Activated B cell treated with CpG ODN at 0.5 μM for 24 hours (primary cell): ENCODE measurements at regions not wholly inside any gene's neighbourhood (a gene's known extent, or its start where the extent isn't known, plus 50 kb on each side); places are given as distances from the start of the nearest gene placed in this dataset.

Experiments used
- ATAC-seq: fragments of 200-7000 bp; cut with Tn5 transposase; one replicate; pipeline ENCODE4 v1.10.0; 2021; ENCODE audit warnings: low read depth, mild to moderate bottlenecking, moderate library complexity
- CTCF ChIA-PET: fragments of 350-600 bp; sonication (Branson Sonifier 250); formaldehyde crosslinking; loops from one replicate; lab custom pipeline; 2021; ENCODE audit warnings: antibody characterized with exemption; lab: Charles Lee
- POLR2A ChIA-PET: fragments of 350-600 bp; sonication (Branson Sonifier 250); formaldehyde crosslinking; loops from one replicate; lab custom pipeline; 2021; ENCODE audit warnings: antibody characterized with exemption; lab: Charles Lee
- DNase-seq: peaks from one replicate; pipeline ENCODE4 v3.0.0; 2022
- H3K27ac Mint-ChIP-seq: one replicate; pipeline ENCODE4 v1.8.0; 2020; ENCODE audit warnings: mixed read lengths
- H3K27me3 Mint-ChIP-seq: one replicate; pipeline ENCODE4 v1.8.0; 2021; ENCODE audit warnings: mixed read lengths
- H3K36me3 Mint-ChIP-seq: one replicate; pipeline ENCODE4 v1.8.0; 2021; ENCODE audit warnings: low read depth, mixed read lengths
- H3K4me1 Mint-ChIP-seq: one replicate; pipeline ENCODE4 v1.8.0; 2021; ENCODE audit warnings: mixed read lengths
- H3K4me3 Mint-ChIP-seq: one replicate; pipeline ENCODE4 v1.8.0; 2020; ENCODE audit warnings: mild to moderate bottlenecking, mixed read lengths
- H3K9me3 Mint-ChIP-seq: one replicate; pipeline ENCODE4 v1.8.0; 2020; ENCODE audit warnings: mixed read lengths
- CTCF ChIP-seq: fragments of 200-600 bp; IDR thresholded peaks from one replicate; pipeline ENCODE4 v1.8.0; 2022; ENCODE audit warnings: antibody characterized with exemption, mild to moderate bottlenecking
- intact Hi-C: fragments of 100-400 bp; cut with micrococcal nuclease; formaldehyde crosslinking; loops from one replicate; pipeline ENCODE4 v1.15.1; 2024

DNA sequence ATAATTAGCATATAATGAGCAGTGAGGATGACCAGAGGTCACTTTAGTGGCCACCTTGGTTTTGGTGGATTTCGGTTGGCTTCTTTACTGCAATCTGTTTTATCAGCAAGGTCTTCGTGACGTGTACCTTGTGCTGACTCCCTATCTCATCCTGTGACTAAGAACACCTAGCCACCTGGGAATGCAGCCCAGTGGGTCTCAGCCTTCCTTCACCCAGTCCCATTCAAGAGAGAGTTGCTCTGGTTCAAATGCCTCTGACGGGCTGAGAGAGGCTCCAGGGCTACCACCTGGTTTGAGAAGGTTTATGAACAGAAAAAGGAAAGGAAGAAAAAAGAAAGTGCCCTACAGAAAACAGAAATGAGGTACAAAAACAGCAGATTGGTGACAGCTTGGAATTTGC, 738.7 kb downstream of the SOCS6 start:
- Mint-ChIP-seq H3K27ac (no peak overlapping the region), H3K4me3 (no peak overlapping the region), H3K36me3 (no peaks in the 10 kb centered on the region), H3K27me3 (no peaks in the 10 kb centered on the region), H3K4me1 (no peaks in the 10 kb centered on the region), H3K9me3 (peaks cover 9% of the 10 kb centered on the region)
- intact Hi-C loops: no loop called here
- CTCF ChIA-PET: no interaction called here
- POLR2A ChIA-PET: no interaction called here
- no peak for TF ChIP-seq CTCF
- DNase-seq (no peak), ATAC-seq (no peak)

GRCh38 chr18:71025505-71026225, 736.8 kb downstream of the SOCS6 start:
- Mint-ChIP-seq H3K36me3 (no peaks in the 10 kb centered on the region), H3K9me3 (peaks cover 3% of the 10 kb centered on the region), H3K4me3 (no peak overlapping the region), H3K27ac (no peak overlapping the region), H3K4me1 (no peaks in the 10 kb centered on the region), H3K27me3 (no peaks in the 10 kb centered on the region)
- no peak for TF ChIP-seq CTCF
- DNase-seq (no peak), ATAC-seq (no peak)
- intact Hi-C loops: no loop called here
- ChIA-PET POLR2A (no interaction called here), CTCF (no interaction called here)

DNA sequence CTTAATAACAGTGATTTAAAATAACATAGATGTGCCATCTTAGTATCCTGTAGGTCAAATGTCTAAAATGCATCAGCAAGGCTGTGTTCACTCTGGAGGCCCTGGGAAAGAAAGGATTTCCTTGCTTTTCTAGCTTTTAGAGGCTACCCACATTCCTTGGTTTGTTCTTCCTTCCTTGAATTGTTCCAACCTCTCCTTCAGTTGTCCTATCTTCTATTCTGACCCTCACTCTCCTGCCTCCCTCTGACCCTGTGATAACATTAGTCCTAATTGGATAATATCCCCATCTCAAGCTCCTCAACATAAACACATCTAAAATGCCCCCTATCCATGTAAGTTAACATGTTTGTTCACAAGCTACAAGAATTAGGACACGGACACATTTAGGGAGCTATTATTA, 733.5 kb downstream of the SOCS6 start:
- ATAC-seq (no peak), DNase-seq (no peak)
- intact Hi-C loops: no loop called here
- Mint-ChIP-seq H3K27me3 (no peaks in the 10 kb centered on the region), H3K27ac (no peak overlapping the region), H3K4me3 (no peak overlapping the region), H3K4me1 (no peaks in the 10 kb centered on the region), H3K9me3 (no peaks in the 10 kb centered on the region), H3K36me3 (no peaks in the 10 kb centered on the region)
- POLR2A ChIA-PET: no interaction called here
- TF ChIP-seq CTCF: no peak
- CTCF ChIA-PET: no interaction called here

DNA sequence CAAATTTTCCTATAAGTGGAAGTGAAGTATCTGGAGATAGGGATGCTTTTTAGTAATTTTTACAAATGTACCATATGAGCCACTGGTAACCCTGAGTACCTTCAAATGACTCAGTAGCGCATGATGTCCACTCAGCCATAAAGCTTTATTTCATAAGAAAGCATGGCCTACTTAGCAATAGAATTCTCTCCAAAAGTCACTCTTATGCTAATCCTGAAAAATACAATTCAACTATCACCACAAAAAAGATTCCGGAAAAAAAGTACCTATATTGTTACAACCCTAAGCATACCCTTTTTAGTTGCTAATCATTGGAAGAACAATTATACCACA, 732.2 kb downstream of the SOCS6 start:
- DNase-seq (no peak), ATAC-seq (no peak)
- no peak overlapping the region for H3K27ac Mint-ChIP-seq
- H3K9me3 Mint-ChIP-seq: no peaks in the 10 kb centered on the region
- H3K4me1 Mint-ChIP-seq: no peaks in the 10 kb centered on the region
- no peaks in the 10 kb centered on the region for H3K36me3 Mint-ChIP-seq
- intact Hi-C loops: no loop called here
- no peak for TF ChIP-seq CTCF
- no peaks in the 10 kb centered on the region for H3K27me3 Mint-ChIP-seq
- no peak overlapping the region for H3K4me3 Mint-ChIP-seq
- POLR2A ChIA-PET: no interaction called here
- CTCF ChIA-PET: no interaction called here

- POLR2A ChIA-PET: no interaction called here
- Mint-ChIP-seq H3K9me3 (no peaks in the 10 kb centered on the region), H3K4me3 (no peak overlapping the region), H3K27me3 (no peaks in the 10 kb centered on the region), H3K27ac (no peak overlapping the region), H3K36me3 (no peaks in the 10 kb centered on the region), H3K4me1 (no peaks in the 10 kb centered on the region)
- ATAC-seq (no peak), DNase-seq (no peak)
- CTCF ChIA-PET: no interaction called here
- no peak for TF ChIP-seq CTCF
- intact Hi-C loops: no loop called here
These were observed 731.6 kb downstream of the SOCS6 start for GRCh38 chr18:71020342-71021029.
